ENCODE measurements at regions not wholly inside any gene's neighbourhood (a gene's known extent, or its start where the extent isn't known, plus 50 kb on each side); places are given as distances from the start of the nearest gene placed in this dataset.

- Histone ChIP-seq H3K4me3 (ENCODE audit: insufficient read depth, low read depth, low read length) (no peak overlapping the region), H3K9me3 (ENCODE audit: control insufficient read depth, low read length) (no peaks in the 10 kb centered on the region), H3K36me3 (ENCODE audit: control insufficient read depth, insufficient read depth, low read length) (no peaks in the 10 kb centered on the region), H3K27ac (ENCODE audit: insufficient read depth, low read depth, low read length, poor library complexity, severe bottlenecking) (no peak overlapping the region), H3K4me1 (ENCODE audit: control insufficient read depth, insufficient read depth, low read length) (peaks cover 12% of the 10 kb centered on the region), H3K27me3 (ENCODE audit: control insufficient read depth, insufficient read depth, low read length, poor library complexity, severe bottlenecking) (no peaks in the 10 kb centered on the region)
- 85 to 94% methylated on average over 1 of the region's 1 CpG for WGBS, 2 experiments
Observed at GRCh38 chr2:203813684-203814083, 53.9 kb upstream of the CTLA4 start.

GRCh38 chr2:203814661-203815540 is 52.7 kb upstream of the CTLA4 start:
- Histone ChIP-seq H3K9me3 (ENCODE audit: control insufficient read depth, low read length) (no peaks in the 10 kb centered on the region), H3K27ac (ENCODE audit: insufficient read depth, low read depth, low read length, poor library complexity, severe bottlenecking) (no peak overlapping the region), H3K4me1 (ENCODE audit: control insufficient read depth, insufficient read depth, low read length) (peaks cover 4% of the 10 kb centered on the region), H3K4me3 (ENCODE audit: insufficient read depth, low read depth, low read length) (no peak overlapping the region), H3K36me3 (ENCODE audit: control insufficient read depth, insufficient read depth, low read length) (no peaks in the 10 kb centered on the region), H3K27me3 (ENCODE audit: control insufficient read depth, insufficient read depth, low read length, poor library complexity, severe bottlenecking) (no peaks in the 10 kb centered on the region)
- 47 to 56% methylated on average over 10 of the region's 10 CpGs for WGBS, 2 experiments

GRCh38 chr2:203815541-203815898 is 52.1 kb upstream of the CTLA4 start:
- Histone ChIP-seq H3K27ac (ENCODE audit: insufficient read depth, low read depth, low read length, poor library complexity, severe bottlenecking) (no peak overlapping the region), H3K9me3 (ENCODE audit: control insufficient read depth, low read length) (no peaks in the 10 kb centered on the region), H3K4me1 (ENCODE audit: control insufficient read depth, insufficient read depth, low read length) (peaks cover 4% of the 10 kb centered on the region), H3K36me3 (ENCODE audit: control insufficient read depth, insufficient read depth, low read length) (no peaks in the 10 kb centered on the region), H3K27me3 (ENCODE audit: control insufficient read depth, insufficient read depth, low read length, poor library complexity, severe bottlenecking) (no peaks in the 10 kb centered on the region), H3K4me3 (ENCODE audit: insufficient read depth, low read depth, low read length) (no peak overlapping the region)
- 9 to 29% methylated on average over 2 of the region's 2 CpGs for WGBS, 2 experiments

- H3K36me3 ChIP-seq (ENCODE audit: control insufficient read depth, insufficient read depth, low read length) = no peaks in the 10 kb centered on the region
- peaks cover 4% of the 10 kb centered on the region for H3K4me1 ChIP-seq (ENCODE audit: control insufficient read depth, insufficient read depth, low read length)
- H3K4me3 ChIP-seq (ENCODE audit: insufficient read depth, low read depth, low read length) = no peak overlapping the region
- no peaks in the 10 kb centered on the region for H3K9me3 ChIP-seq (ENCODE audit: control insufficient read depth, low read length)
- WGBS, 2 experiments = 91% methylated on average over 5 of the region's 5 CpGs
- no peaks in the 10 kb centered on the region for H3K27me3 ChIP-seq (ENCODE audit: control insufficient read depth, insufficient read depth, low read length, poor library complexity, severe bottlenecking)
- H3K27ac ChIP-seq (ENCODE audit: insufficient read depth, low read depth, low read length, poor library complexity, severe bottlenecking) = no peak overlapping the region
Observed at GRCh38 chr2:203817147-203817546, 50.4 kb upstream of the CTLA4 start.

Measured in ectodermal cell (in vitro differentiated cells).